ENCODE measurements at regions not wholly inside any gene's neighbourhood (a gene's known extent, or its start where the extent isn't known, plus 50 kb on each side); places are given as distances from the start of the nearest gene placed in this dataset.

- Mint-ChIP-seq H3K36me3 (ENCODE audit: low read depth) (no peaks in the 10 kb centered on the region), H3K27me3 (peaks cover 2% of the 10 kb centered on the region)
These were observed 90.9 kb downstream of the LSM5 start for GRCh38 chr7:32399311-32399710.

GRCh38 chr7:32395168-32395567, 95.0 kb downstream of the LSM5 start:
- Mint-ChIP-seq H3K27ac (no peak overlapping the region), H3K4me1 (no peaks in the 10 kb centered on the region), H3K9me3 (no peaks in the 10 kb centered on the region), H3K36me3 (ENCODE audit: low read depth) (no peaks in the 10 kb centered on the region), H3K4me3 (no peak overlapping the region), H3K27me3 (no peaks in the 10 kb centered on the region)
- ChIA-PET POLR2A (no interaction called here), CTCF (no interaction called here)
- intact Hi-C loops (cut with micrococcal nuclease), result no loop called here
- no peak for ATAC-seq (ENCODE audit: low read depth)
- DNase-seq, result no peak
- no peak for TF ChIP-seq CTCF (IDR thresholded peaks at IDR 0.05)

More at GRCh38 chr7:32399311-32399710, 90.9 kb downstream of the LSM5 start:
- no peak for DNase-seq
- no peak for ATAC-seq (ENCODE audit: low read depth)
- intact Hi-C loops (cut with micrococcal nuclease), result no loop called here
- Mint-ChIP-seq H3K9me3 (no peaks in the 10 kb centered on the region), H3K4me1 (no peaks in the 10 kb centered on the region), H3K4me3 (no peak overlapping the region), H3K27ac (no peak overlapping the region)
- POLR2A ChIA-PET, result no interaction called here
- CTCF ChIA-PET, result no interaction called here
- no peak for TF ChIP-seq CTCF (IDR thresholded peaks at IDR 0.05)

- ChIA-PET CTCF (no interaction called here), POLR2A (no interaction called here)
- Mint-ChIP-seq H3K36me3 (ENCODE audit: low read depth) (no peaks in the 10 kb centered on the region), H3K27me3 (no peaks in the 10 kb centered on the region), H3K4me1 (no peaks in the 10 kb centered on the region), H3K4me3 (no peak overlapping the region), H3K9me3 (no peaks in the 10 kb centered on the region), H3K27ac (no peak overlapping the region)
- ATAC-seq (ENCODE audit: low read depth) (no peak), DNase-seq (no peak)
- intact Hi-C loops (cut with micrococcal nuclease), result no loop called here
- no peak for TF ChIP-seq CTCF (IDR thresholded peaks at IDR 0.05)
These were observed 96.3 kb downstream of the LSM5 start for GRCh38 chr7:32393861-32394260.

GRCh38 chr7:32390210-32390609, 100.0 kb downstream of the LSM5 start:
- Mint-ChIP-seq H3K36me3 (ENCODE audit: low read depth) (no peaks in the 10 kb centered on the region), H3K4me1 (no peaks in the 10 kb centered on the region), H3K27ac (no peak overlapping the region), H3K27me3 (no peaks in the 10 kb centered on the region), H3K4me3 (no peak overlapping the region), H3K9me3 (no peaks in the 10 kb centered on the region)
- ChIA-PET CTCF (no interaction called here), POLR2A (no interaction called here)
- intact Hi-C loops (cut with micrococcal nuclease), result no loop called here
- ATAC-seq (ENCODE audit: low read depth) (no peak), DNase-seq (no peak)
- TF ChIP-seq CTCF (IDR thresholded peaks at IDR 0.05), result no peak

GRCh38 chr7:32385316-32385956, 104.7 kb downstream of the LSM5 start:
- intact Hi-C loops (cut with micrococcal nuclease), result no loop called here
- Mint-ChIP-seq H3K27me3 (peaks cover 13% of the 10 kb centered on the region), H3K4me1 (no peaks in the 10 kb centered on the region), H3K9me3 (no peaks in the 10 kb centered on the region), H3K36me3 (ENCODE audit: low read depth) (no peaks in the 10 kb centered on the region), H3K4me3 (no peak overlapping the region), H3K27ac (no peak overlapping the region)
- DNase-seq (no peak), ATAC-seq (ENCODE audit: low read depth) (no peak)
- no peak for TF ChIP-seq CTCF (IDR thresholded peaks at IDR 0.05)
- CTCF ChIA-PET, result no interaction called here
- POLR2A ChIA-PET, result no interaction called here

Data from activated B cell treated with CpG ODN at 0.5 μM for 24 hours (primary cell).